Heart left ventricle (tissue), 16 donors: ENCODE measurements at regions not wholly inside any gene's neighbourhood (a gene's known extent, or its start where the extent isn't known, plus 50 kb on each side); places are given as distances from the start of the nearest gene placed in this dataset.

Experiments used
- ATAC-seq, 4 donors: fragments of 200-7000 bp; cut with Tn5 transposase; one replicate each; pipeline ENCODE4 v1.9.1; 2020 to 2022; ENCODE audit warnings: moderate library complexity in 4 of 4, mild to moderate bottlenecking in 3 of 4, moderate number of reproducible peaks in 1 of 4
- DNase-seq, 5 donors: peaks; one replicate each; pipeline ENCODE4 v3.0.0-alpha.2; 2020
- H3K27ac ChIP-seq, 12 donors: fragments of 200-600 bp; sonication (generic) in 4 of 12; one replicate each; pipeline versions ENCODE4 v1.5.0 to v1.8.0; 2016 to 2022; ENCODE audit warnings: mild to moderate bottlenecking in 2 of 12
- H3K27me3 ChIP-seq, 9 donors: fragments of 200-600 bp; sonication (generic) in 2 of 9; one replicate each; pipeline versions ENCODE4 v1.5.1 to v1.8.0; 2016 to 2022; ENCODE audit warnings: mild to moderate bottlenecking in 3 of 9
- H3K36me3 ChIP-seq, 9 donors: fragments of 200-600 bp; sonication (generic) in 2 of 9; one replicate each; pipeline versions ENCODE4 v1.5.0 to v1.8.0; 2018 to 2022; ENCODE audit warnings: mild to moderate bottlenecking in 2 of 9
- H3K4me1 ChIP-seq, 12 donors: fragments of 200-600 bp; sonication (generic) in 4 of 12; one replicate each; pipeline versions ENCODE4 v1.5.0 to v1.8.0; 2016 to 2022; ENCODE audit warnings: mild to moderate bottlenecking in 3 of 12
- H3K4me3 ChIP-seq, 12 donors: fragments of 200-600 bp; sonication (generic) in 4 of 12; one replicate each; pipeline versions ENCODE4 v1.5.0 to v1.8.0; 2017 to 2022; ENCODE audit warnings: mild to moderate bottlenecking in 9 of 12, moderate library complexity in 4 of 12
- H3K9me3 ChIP-seq, 12 donors: fragments of 200-600 bp; sonication (generic) in 4 of 12; one replicate each; pipeline versions ENCODE4 v1.5.0 to v1.8.0; 2016 to 2022; ENCODE audit warnings: mild to moderate bottlenecking in 1 of 12
- POLR2A ChIP-seq, 2 donors: fragments of 450-650 bp; IDR thresholded peaks; one replicate each; pipeline ENCODE4 v1.6.1; 2017; ENCODE audit warnings: antibody characterized with exemption in 2 of 2, mild to moderate bottlenecking in 2 of 2, moderate library complexity in 2 of 2
- WGBS, 4 donors: extraction: QIAGEN DNeasy Blood & Tissue Kit in 2 of 4; methylation state at CpG; one replicate each; pipeline versions ENCODE4 v1.1.5 to v1.1.7; 2013 to 2018; 5-methylcytosine and 5-hydroxymethylcytosine counted together
- intact Hi-C, 10 donors: fragments of 100-400 bp; cut with DNase I; formaldehyde crosslinking; loops; one replicate each; pipeline versions ENCODE4 v1.11.1 to v1.14.2; 2022
- TF ChIP-seq, protein P1 (sequence below), 12 donors: fragments of 200-600 bp; sonication (generic) in 4 of 12; IDR thresholded peaks; one replicate each; pipeline versions ENCODE4 v1.5.0 to v1.8.0; 2018 to 2022; ENCODE audit warnings: antibody characterized with exemption in 12 of 12, mild to moderate bottlenecking in 5 of 12
- donor health status: ischemic (EF 13 %, LVEDD 7.1; RV severe dilation, severe dysfunction).
- donor health status: healthy with polysubstance abuse.
- donor health status: DM: no; HTN: yes; CAD: no.
- donor health status: DM: no; HTN: no; CAD: no.
- donor health status: ischemic (EF 25% LVEDD 6.9; RV normal size, moderate dysfunction).
- donor health status: ischemic (EF 25% LVEDD 5.7; RV mildly dilated, moderate dysfunction).
- donor health status: healthy.
- donor health status: DM: yes; HTN: yes; CAD: no.
- donor health status: ischemic (EF 35%, LVEDD 5.7; RV mildly dilated, moderate dysfunction).
- donor health status: nonischemic (EF 11% LVEDD 7.7; RV severe dilation, severe dysfunction).
- donor health status: DM: yes; HTN: yes; CAD: no.
- donor health status: PGD.
- donor health status: ischemic (EF 29% LVEDD 5.4; RV normal size, mild dysfunction).
- donor health status: nonischemic (EF 23%, LVEDD 6.1; RV moderate dilation, normal function).

- TF ChIP-seq POLR2A (IDR thresholded peaks at IDR 0.05) = no peak
- TF ChIP-seq, protein P1, sequence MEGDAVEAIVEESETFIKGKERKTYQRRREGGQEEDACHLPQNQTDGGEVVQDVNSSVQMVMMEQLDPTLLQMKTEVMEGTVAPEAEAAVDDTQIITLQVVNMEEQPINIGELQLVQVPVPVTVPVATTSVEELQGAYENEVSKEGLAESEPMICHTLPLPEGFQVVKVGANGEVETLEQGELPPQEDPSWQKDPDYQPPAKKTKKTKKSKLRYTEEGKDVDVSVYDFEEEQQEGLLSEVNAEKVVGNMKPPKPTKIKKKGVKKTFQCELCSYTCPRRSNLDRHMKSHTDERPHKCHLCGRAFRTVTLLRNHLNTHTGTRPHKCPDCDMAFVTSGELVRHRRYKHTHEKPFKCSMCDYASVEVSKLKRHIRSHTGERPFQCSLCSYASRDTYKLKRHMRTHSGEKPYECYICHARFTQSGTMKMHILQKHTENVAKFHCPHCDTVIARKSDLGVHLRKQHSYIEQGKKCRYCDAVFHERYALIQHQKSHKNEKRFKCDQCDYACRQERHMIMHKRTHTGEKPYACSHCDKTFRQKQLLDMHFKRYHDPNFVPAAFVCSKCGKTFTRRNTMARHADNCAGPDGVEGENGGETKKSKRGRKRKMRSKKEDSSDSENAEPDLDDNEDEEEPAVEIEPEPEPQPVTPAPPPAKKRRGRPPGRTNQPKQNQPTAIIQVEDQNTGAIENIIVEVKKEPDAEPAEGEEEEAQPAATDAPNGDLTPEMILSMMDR (IDR thresholded peaks at IDR 0.05) = no peak
- 70 to 82% (median 73%) methylated on average over 15 of the region's 15 CpGs for WGBS, 4 donors
- no peaks in the 10 kb centered on the region for H3K27me3 ChIP-seq
- ATAC-seq = no peak
- H3K27ac ChIP-seq = no peak overlapping the region
- intact Hi-C loops = no loop called here
- no peaks in the 10 kb centered on the region for H3K9me3 ChIP-seq
- no peak overlapping the region for H3K4me3 ChIP-seq
- H3K4me1 ChIP-seq = no peaks in the 10 kb centered on the region
- no peak for DNase-seq
- no peaks in the 10 kb centered on the region for H3K36me3 ChIP-seq
Measured at GRCh38 chr4:132818091-132818490, 331.0 kb upstream of the PCDH10 start.

GRCh38 chr4:132823419-132823818 is 325.7 kb upstream of the PCDH10 start:
- ATAC-seq (no peak), DNase-seq (no peak)
- Histone ChIP-seq H3K4me1 (no peaks in the 10 kb centered on the region), H3K36me3 (no peaks in the 10 kb centered on the region), H3K27me3 (no peaks in the 10 kb centered on the region), H3K27ac (no peak overlapping the region), H3K4me3 (no peak overlapping the region), H3K9me3 (no peaks in the 10 kb centered on the region)
- intact Hi-C loops = no loop called here
- 60 to 63% (median 62%) methylated on average over 1 of the region's 1 CpG for whole genome bisulfite sequencing, 4 donors
- TF ChIP-seq, protein P1 (IDR thresholded peaks at IDR 0.05) = no peak
- no peak for TF ChIP-seq POLR2A (IDR thresholded peaks at IDR 0.05)

- Histone ChIP-seq H3K4me1 (no peaks in the 10 kb centered on the region), H3K36me3 (no peaks in the 10 kb centered on the region), H3K27me3 (no peaks in the 10 kb centered on the region), H3K27ac (no peak overlapping the region), H3K4me3 (no peak overlapping the region), H3K9me3 (no peaks in the 10 kb centered on the region)
- ATAC-seq = no peak
- WGBS, 4 donors = 84 to 88% (median 86%) methylated on average over 8 of the region's 8 CpGs
- DNase-seq = no peak
- intact Hi-C loops = no loop called here
- no peak for TF ChIP-seq POLR2A (IDR thresholded peaks at IDR 0.05)
Measured at GRCh38 chr4:132824761-132825160, 324.3 kb upstream of the PCDH10 start.

GRCh38 chr4:132827522-132827921 is 321.6 kb upstream of the PCDH10 start:
- WGBS, 4 donors = 43 to 53% (median 46%) methylated on average over 4 of the region's 4 CpGs
- Histone ChIP-seq H3K9me3 (no peaks in the 10 kb centered on the region), H3K4me1 (no peaks in the 10 kb centered on the region), H3K27ac (no peak overlapping the region), H3K4me3 (no peak overlapping the region), H3K36me3 (no peaks in the 10 kb centered on the region), H3K27me3 (no peaks in the 10 kb centered on the region)
- TF ChIP-seq POLR2A (IDR thresholded peaks at IDR 0.05) = no peak
- TF ChIP-seq, protein P1 (IDR thresholded peaks at IDR 0.05) = no peak
- intact Hi-C loops = no loop called here
- ATAC-seq (no peak), DNase-seq (no peak)

DNA sequence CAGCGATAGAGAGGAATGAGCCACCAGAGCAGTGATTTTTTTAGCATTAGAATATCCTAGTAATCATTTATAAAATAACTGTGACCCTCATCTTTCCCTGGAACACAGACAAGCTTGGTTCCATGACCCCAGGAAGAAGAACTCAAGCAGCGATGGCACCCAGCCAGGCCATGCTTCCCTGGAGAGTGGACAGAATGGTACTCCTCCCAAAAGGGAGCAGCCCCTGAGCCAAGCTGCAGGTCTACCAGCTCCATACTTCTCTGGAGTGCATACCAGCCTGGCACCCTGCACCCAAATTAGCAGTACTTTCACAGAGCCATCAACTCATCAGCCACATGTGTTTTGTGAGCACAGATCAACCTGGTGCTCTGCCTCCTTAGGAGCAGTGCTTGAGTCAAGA is 310.9 kb upstream of the PCDH10 start:
- ATAC-seq (no peak), DNase-seq (no peak)
- Histone ChIP-seq H3K9me3 (peaks cover 0 to 37% (median 11%) of the 10 kb centered on the region in 12 donors), H3K36me3 (no peaks in the 10 kb centered on the region), H3K4me1 (no peaks in the 10 kb centered on the region), H3K27ac (no peak overlapping the region), H3K4me3 (no peak overlapping the region), H3K27me3 (no peaks in the 10 kb centered on the region)
- WGBS, 4 donors = 80 to 86% (median 85%) methylated on average over 2 of the region's 2 CpGs
- intact Hi-C loops = no loop called here
- TF ChIP-seq, protein P1 (IDR thresholded peaks at IDR 0.05) = no peak
- no peak for TF ChIP-seq POLR2A (IDR thresholded peaks at IDR 0.05)
